Prostate gland (tissue), 2 donors: ENCODE measurements at regions not wholly inside any gene's neighbourhood (a gene's known extent, or its start where the extent isn't known, plus 50 kb on each side); places are given as distances from the start of the nearest gene placed in this dataset.

Source experiments
- POLR2A ChIP-seq: fragments of 450-650 bp; IDR thresholded peaks from one replicate; pipeline ENCODE4 v1.6.1; 2016; ENCODE audit warnings: antibody characterized with exemption, mild to moderate bottlenecking
- TF ChIP-seq, protein P1 (sequence below), 4 experiments: fragments of 200-600 bp in 2 of 4; fragments of 450-650 bp in 2 of 4; sonication (generic) in 2 of 4; IDR thresholded peaks; 1 replicate in 3 of 4; 2 replicates in 1 of 4; pipeline ENCODE4 v1.5.1; 2016 to 2019; ENCODE audit warnings: antibody characterized with exemption in 4 of 4, mild to moderate bottlenecking in 2 of 4, moderate library complexity in 2 of 4

DNA sequence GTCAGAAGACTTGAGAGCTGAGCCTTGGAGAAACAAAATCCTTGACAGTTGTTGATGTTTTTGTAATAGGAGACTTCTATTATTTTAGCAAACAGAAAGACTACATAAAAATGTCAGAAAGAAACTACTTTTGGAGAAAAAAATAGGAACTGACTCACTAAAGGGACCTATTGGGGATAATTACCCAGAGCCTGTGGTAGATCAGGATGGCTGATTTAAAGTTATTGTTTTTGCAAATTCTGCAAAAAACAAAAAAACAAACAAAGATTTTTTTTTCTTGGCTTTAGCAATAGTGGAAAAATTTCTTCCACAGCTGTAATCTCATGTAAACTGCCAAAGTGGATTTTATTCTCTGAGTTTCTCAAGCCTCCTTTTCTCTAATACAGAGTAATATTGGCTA is 101.5 kb upstream of the SATB1 start:
- TF ChIP-seq, protein P1, sequence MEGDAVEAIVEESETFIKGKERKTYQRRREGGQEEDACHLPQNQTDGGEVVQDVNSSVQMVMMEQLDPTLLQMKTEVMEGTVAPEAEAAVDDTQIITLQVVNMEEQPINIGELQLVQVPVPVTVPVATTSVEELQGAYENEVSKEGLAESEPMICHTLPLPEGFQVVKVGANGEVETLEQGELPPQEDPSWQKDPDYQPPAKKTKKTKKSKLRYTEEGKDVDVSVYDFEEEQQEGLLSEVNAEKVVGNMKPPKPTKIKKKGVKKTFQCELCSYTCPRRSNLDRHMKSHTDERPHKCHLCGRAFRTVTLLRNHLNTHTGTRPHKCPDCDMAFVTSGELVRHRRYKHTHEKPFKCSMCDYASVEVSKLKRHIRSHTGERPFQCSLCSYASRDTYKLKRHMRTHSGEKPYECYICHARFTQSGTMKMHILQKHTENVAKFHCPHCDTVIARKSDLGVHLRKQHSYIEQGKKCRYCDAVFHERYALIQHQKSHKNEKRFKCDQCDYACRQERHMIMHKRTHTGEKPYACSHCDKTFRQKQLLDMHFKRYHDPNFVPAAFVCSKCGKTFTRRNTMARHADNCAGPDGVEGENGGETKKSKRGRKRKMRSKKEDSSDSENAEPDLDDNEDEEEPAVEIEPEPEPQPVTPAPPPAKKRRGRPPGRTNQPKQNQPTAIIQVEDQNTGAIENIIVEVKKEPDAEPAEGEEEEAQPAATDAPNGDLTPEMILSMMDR (IDR thresholded peaks at IDR 0.05) = no peak
- no peak for TF ChIP-seq POLR2A
